GM18507 (cell line): ENCODE measurements at regions not wholly inside any gene's neighbourhood (a gene's known extent, or its start where the extent isn't known, plus 50 kb on each side); places are given as distances from the start of the nearest gene placed in this dataset.
"Not testable (repeated sequence)": the region's sequence is repeated elsewhere in the genome, so short reads cannot be mapped to it uniquely, and the experiment has no call there.

ENCODE experiments used
- DNase-seq: peaks from one replicate; pipeline ENCODE4 v3.0.0; 2011; ENCODE audit warnings: low read depth; ENCODE audit not compliant: insufficient read length; ENCODE audit errors: extremely low spot score
- FAIRE-seq: peaks from 2 replicates; lab custom pipeline; 2011; peaks lifted over from hg19 to GRCh38; lab: Jason Lieb, UNC

- DNase-seq (no peak), FAIRE-seq (no peak)
Observed at GRCh38 chr6:122859676-122860075, 70.6 kb downstream of the SMPDL3A start.

- FAIRE-seq (no peak), DNase-seq (no peak)
Observed at GRCh38 chr6:122861594-122861993, 72.5 kb downstream of the SMPDL3A start.

GRCh38 chr6:122868137-122868536, 79.1 kb downstream of the SMPDL3A start:
- DNase-seq (no peak), FAIRE-seq (no peak)

- FAIRE-seq (peak; percentile 62), DNase-seq (no peak)
Observed at GRCh38 chr6:122869437-122870024, 80.5 kb downstream of the SMPDL3A start.

GRCh38 chr6:122871079-122871478, 82.0 kb downstream of the SMPDL3A start:
- DNase-seq: no peak
- FAIRE-seq: no peak

GRCh38 chr6:122872311-122872710, 83.3 kb downstream of the SMPDL3A start:
- no peak for DNase-seq
- no peak for FAIRE-seq

- DNase-seq: no peak
- no peak for FAIRE-seq
Observed at GRCh38 chr6:122877302-122877701, 88.2 kb downstream of the SMPDL3A start.

GRCh38 chr6:122878796-122879195, 89.7 kb downstream of the SMPDL3A start:
- FAIRE-seq (no peak), DNase-seq (no peak)

GRCh38 chr6:122886481-122886880, 97.4 kb downstream of the SMPDL3A start:
- no peak for DNase-seq
- no peak for FAIRE-seq

- FAIRE-seq: no peak
Observed at GRCh38 chr6:122887941-122888340, 98.9 kb downstream of the SMPDL3A start.

GRCh38 chr6:122888680-122889079, 99.6 kb downstream of the SMPDL3A start:
- not testable (repeated sequence) for DNase-seq, FAIRE-seq

More at GRCh38 chr6:122887941-122888340, 98.9 kb downstream of the SMPDL3A start:
- DNase-seq: no peak

GRCh38 chr6:122890250-122890649, 101.2 kb downstream of the SMPDL3A start:
- FAIRE-seq: no peak
- DNase-seq: no peak

GRCh38 chr6:122894791-122895190, 101.2 kb upstream of the CLVS2 start:
- FAIRE-seq: no peak
- no peak for DNase-seq

GRCh38 chr6:122902326-122902725, 93.7 kb upstream of the CLVS2 start:
- FAIRE-seq (no peak), DNase-seq (no peak)

- DNase-seq (no peak), FAIRE-seq (no peak)
Observed at GRCh38 chr6:122903266-122903915, 92.6 kb upstream of the CLVS2 start.

GRCh38 chr6:122904166-122904565, 91.9 kb upstream of the CLVS2 start:
- FAIRE-seq: no peak
- DNase-seq: no peak

- DNase-seq: no peak
- FAIRE-seq: no peak
Observed at GRCh38 chr6:122913558-122913957, 82.5 kb upstream of the CLVS2 start.

- FAIRE-seq: no peak
- no peak for DNase-seq
Observed at GRCh38 chr6:122918714-122919113, 77.3 kb upstream of the CLVS2 start.

- no peak for FAIRE-seq
- no peak for DNase-seq
Observed at GRCh38 chr6:122930252-122931180, 65.5 kb upstream of the CLVS2 start.

- FAIRE-seq (no peak), DNase-seq (no peak)
Observed at GRCh38 chr6:122931916-122932315, 64.1 kb upstream of the CLVS2 start.
